Urothelium cell line (cell line): ENCODE measurements at regions not wholly inside any gene's neighbourhood (a gene's known extent, or its start where the extent isn't known, plus 50 kb on each side); places are given as distances from the start of the nearest gene placed in this dataset.
A peak's percentile ranks its signal among the peaks of the same experiment; 100 is the strongest.

Experiments
- DNase-seq: peaks from one replicate; pipeline ENCODE4 v3.0.0; 2011; ENCODE audit warnings: low spot score, mixed read lengths
- FAIRE-seq: peaks from 2 replicates; lab custom pipeline; 2011; peaks lifted over from hg19 to GRCh38; lab: Jason Lieb, UNC

DNA sequence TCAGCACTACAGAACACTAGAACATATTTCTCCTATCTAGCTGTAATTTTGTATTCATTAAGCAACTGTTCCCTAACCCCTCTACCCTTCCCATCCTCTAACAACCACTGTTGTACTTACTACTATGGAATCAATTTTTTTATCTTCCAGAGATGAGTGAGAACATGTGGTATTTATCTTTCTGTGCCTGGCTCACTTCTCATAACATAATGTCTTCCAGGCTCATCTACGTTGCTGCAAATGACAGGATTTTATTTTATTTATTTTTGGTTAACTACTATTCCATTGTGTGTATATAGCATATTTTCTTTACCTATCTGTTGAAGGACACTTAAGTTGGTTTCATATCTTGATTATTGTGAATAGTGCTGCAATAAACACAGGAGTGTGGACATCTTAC lies 200.9 kb upstream of the CHRM2 start:
- DNase-seq (no peak), FAIRE-seq (no peak)

GRCh38 chr7:136665878-136666509 lies 202.5 kb upstream of the CHRM2 start:
- FAIRE-seq (no peak), DNase-seq (no peak)

DNA sequence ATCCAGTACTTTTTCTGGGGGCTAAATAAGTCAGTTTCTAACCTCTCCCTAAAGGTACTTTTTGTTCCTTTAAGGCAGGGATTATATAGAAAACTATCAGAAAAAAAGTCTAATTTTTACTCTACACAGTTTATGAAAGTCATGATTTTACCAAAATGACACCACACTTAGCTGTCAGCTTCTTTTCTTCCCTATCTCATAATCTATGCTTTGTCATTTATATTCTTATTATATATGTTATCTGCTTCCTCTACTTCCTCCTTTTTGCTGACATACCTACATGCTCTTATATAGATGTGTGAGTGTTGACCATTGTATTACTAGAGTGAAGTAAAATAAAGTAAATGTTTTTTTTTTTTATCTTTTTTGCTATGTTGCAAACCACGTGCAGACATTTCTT lies 203.9 kb upstream of the CHRM2 start:
- DNase-seq: no peak

DNA sequence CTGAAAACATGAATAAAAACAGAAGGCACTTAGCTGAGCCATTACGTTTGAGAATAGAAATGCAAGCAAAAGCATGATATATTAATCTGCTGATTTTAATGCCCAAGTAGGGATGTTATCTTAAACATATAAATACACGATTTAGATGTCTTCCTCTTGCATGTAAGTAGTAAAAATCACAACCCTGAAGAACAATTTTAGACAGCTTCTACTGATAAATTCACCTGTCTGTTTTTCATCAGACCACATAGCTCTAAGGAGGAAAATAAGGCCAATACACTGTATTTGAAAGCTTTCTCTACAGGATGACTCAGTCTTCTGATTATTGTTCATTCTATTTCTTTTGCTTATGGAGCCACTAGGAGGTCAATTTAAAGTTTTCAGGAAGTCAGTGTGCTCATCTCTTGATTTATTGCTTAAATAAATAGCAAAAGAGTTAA lies 210.9 kb upstream of the CHRM2 start:
- FAIRE-seq: no peak
- no peak for DNase-seq

More for the DNA sequence above, 203.9 kb upstream of the CHRM2 start:
- no peak for FAIRE-seq

DNA sequence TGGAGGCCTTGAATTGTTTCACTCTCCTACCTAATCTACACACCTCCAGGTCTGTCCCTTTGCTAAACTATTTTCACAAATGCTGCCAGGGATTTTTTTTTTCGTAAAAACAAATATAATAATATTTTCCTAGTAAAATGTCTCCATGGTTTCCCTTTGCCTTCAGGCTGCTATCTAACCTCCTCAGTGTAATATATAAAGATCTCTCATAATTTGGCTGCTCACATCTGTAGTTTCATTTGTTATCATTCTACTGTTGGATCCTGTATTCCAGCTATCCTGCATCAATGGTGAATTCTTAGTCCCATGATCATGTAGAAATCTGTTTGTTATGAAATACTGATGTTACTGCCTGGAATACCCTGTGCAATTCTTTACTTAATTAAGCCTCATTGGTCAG lies 211.9 kb upstream of the CHRM2 start:
- DNase-seq (no peak), FAIRE-seq (no peak)

- DNase-seq: no peak
- FAIRE-seq: no peak
These were observed 213.0 kb upstream of the CHRM2 start for GRCh38 chr7:136655414-136655813.

DNA sequence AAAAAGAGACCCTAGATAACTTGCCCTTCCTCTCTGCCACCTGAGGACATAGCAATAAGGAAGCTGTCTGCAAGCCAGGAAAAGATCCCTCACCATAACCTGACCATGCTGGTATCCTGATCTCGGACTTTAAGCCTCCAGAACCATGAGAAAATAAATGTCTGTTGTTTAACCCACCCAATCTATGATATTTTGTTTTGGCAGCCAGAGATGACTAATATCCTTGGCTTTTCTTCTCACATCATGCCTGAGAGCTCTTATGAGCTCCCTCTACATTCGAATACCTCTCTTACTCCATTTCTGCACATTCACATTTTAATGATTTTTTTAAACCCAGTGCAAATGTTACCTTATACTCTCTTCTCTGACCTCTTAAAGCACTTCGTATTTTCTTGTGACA lies 214.0 kb upstream of the CHRM2 start:
- DNase-seq (no peak), FAIRE-seq (no peak)

DNA sequence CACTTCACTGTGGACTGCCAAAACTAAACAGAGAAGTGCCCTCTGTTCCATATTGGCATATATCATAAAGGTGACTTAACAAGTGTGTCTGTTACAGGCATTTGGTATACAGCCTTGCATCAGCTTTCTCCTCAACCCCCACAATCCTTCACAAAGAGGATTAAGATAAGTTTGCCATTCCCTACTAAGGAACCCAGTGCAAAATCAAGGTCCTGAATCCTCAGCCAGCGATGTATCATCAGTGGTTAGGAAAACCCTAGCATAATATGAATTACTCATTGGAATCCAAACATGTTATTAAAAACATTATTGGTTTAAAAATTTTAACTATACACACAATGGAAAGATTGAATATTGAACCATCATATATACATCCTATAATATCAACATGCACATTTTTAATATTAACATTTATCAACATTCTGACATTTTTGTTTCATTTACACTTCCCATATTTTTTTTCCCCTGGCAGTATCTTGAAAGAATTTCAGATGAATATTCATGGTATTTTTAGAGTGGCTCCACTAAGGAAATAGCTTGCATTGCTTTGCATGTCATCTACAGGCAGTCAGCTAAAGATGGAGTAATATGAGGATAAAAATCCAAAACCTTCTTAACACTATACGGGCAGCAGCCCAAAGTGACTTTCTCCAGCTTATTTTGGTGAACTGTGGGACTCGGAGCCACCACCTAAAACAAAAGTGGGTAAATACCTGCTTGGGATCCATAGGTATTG lies 215.6 kb upstream of the CHRM2 start:
- FAIRE-seq (no peak), DNase-seq (no peak)

- FAIRE-seq: no peak
- DNase-seq: peak; percentile 1
These were observed 227.5 kb upstream of the CHRM2 start for GRCh38 chr7:136640977-136641376.

- no peak for DNase-seq
- no peak for FAIRE-seq
These were observed 230.6 kb upstream of the CHRM2 start for GRCh38 chr7:136637813-136638212.

GRCh38 chr7:136635751-136636150 lies 232.7 kb upstream of the CHRM2 start:
- DNase-seq (no peak), FAIRE-seq (no peak)

- FAIRE-seq (no peak), DNase-seq (no peak)
These were observed 249.6 kb upstream of the CHRM2 start for GRCh38 chr7:136618818-136619217.

GRCh38 chr7:136617176-136617575 lies 251.3 kb upstream of the CHRM2 start:
- no peak for FAIRE-seq
- no peak for DNase-seq

- FAIRE-seq (no peak), DNase-seq (no peak)
These were observed 262.7 kb upstream of the CHRM2 start for GRCh38 chr7:136605532-136606329.

GRCh38 chr7:136601772-136602171 lies 266.7 kb upstream of the CHRM2 start:
- DNase-seq: no peak
- no peak for FAIRE-seq

GRCh38 chr7:136600475-136600874 lies 268.0 kb upstream of the CHRM2 start:
- DNase-seq (no peak), FAIRE-seq (no peak)

- no peak for FAIRE-seq
- no peak for DNase-seq
These were observed 273.7 kb upstream of the CHRM2 start for GRCh38 chr7:136594739-136595144.

DNA sequence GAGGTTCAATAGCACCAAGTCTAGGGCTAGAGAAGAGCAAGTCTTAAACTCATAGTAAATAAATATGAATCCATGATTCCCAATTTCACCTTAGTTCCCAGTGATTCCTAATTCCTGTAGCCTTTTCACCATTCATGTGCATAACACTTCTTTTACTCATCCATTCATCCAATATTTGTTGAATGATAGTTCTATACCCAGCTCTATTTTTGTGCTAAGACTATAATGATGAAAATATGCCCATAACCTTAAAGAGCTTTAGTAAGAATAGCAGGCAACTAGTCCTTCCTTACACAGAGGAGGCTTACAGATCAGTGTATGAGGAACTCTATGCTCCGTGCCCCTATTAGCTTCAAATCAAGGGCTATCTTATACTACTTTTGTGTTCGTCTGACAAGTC lies 280.2 kb upstream of the CHRM2 start:
- DNase-seq: no peak

DNA sequence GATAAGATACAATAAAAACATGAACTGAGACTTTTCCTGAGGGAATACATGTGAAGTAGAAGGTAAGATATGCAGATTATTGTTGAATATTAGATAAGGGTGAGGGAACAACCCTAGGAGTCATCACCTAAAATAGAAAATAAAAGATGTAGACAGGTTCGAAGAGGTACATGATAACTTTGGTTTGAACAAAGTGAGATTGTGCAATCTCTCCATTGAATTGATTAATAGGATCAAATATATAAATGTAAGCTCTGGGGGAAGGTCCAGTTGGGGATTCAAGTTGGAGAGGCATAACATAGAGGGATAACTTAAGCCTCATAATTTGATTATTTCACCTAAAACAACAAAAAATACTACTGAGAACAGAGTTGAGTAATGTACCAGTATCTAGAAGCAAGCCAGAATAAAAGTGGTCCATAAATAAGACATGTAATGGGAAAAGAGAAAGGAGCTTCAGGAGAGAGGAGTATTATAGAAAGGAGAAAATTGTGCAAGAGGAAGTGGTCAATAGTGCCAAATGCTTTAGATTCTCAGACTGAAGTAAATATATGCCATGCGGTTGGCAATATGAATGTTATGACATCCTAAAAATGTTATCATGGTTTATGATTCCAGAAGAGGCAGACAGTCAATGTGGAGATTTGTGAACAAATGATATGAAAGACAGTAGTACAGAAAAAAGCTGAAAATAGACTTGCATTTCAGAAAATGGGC lies 282.3 kb upstream of the CHRM2 start:
- DNase-seq (no peak), FAIRE-seq (no peak)

More for the DNA sequence above, 280.2 kb upstream of the CHRM2 start:
- no peak for FAIRE-seq

DNA sequence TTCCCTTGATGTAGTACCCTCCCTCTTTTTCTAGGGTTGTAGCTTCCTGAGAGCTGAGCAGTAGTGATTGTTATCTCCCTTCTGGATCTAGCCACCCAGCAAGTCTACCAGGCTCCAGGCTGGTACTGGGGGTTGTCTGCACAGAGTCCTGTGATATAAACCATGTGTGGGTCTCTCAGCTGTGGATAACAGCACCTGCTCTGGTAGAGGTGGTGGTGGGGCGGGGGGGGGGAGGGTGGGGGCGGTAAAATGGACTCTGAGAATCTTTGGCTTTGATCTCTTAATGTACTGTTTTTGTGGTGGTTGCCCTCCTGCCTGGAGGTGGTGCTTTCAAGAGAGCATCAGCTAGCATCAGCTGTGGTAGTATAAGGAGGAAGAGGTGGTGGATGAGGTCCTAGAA lies 302.0 kb upstream of the CHRM2 start:
- DNase-seq (no peak), FAIRE-seq (no peak)

DNA sequence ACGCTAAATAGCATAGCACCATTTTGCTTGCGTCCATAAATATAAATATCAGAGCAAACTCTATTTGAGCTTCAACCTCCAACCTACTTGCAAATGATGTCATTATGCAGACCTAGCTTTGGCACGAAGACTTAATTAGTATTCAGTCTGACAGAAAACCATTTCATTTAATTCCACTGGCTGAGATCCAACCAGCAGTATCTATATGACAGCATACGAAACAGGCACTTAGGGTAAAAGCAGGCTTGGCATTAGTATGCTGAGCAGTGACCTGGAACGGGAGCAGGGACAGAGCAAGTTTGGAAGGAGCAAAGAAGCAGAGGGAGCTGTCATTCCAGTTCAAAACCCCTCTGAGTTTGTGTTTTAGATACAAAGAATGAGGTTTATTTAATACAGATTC lies 312.5 kb upstream of the CHRM2 start:
- FAIRE-seq (no peak), DNase-seq (no peak)
